MCF 10A (cell line): ENCODE measurements at regions not wholly inside any gene's neighbourhood (a gene's known extent, or its start where the extent isn't known, plus 50 kb on each side); places are given as distances from the start of the nearest gene placed in this dataset.

Source experiments
- BruUV-seq: library from RNA; stranded (reverse); fragments of 400-500 nt; replicated peaks from 2 replicates; lab custom pipeline; 2021; lab: Mats Ljungman, UMichigan
- CTCF ChIA-PET: fragments of 300-600 bp; sonication (Branson Sonifier 250); formaldehyde crosslinking; extraction: SDS; loops from one replicate; lab custom pipeline; 2021; ENCODE audit warnings: antibody characterized with exemption, inconsistent platforms; lab: Yijun Ruan, JAX
- POLR2A ChIA-PET: fragments of 300-600, 350-650 bp; sonication (Branson Sonifier 250); formaldehyde crosslinking; extraction: SDS; loops from one replicate; lab custom pipeline; 2020; ENCODE audit warnings: antibody characterized with exemption, inconsistent platforms; lab: Yijun Ruan, JAX
- DNase-seq: peaks from one replicate; pipeline ENCODE4 v3.0.0-alpha.2; 2018; ENCODE audit not compliant: unreplicated experiment
- H3K27ac Mint-ChIP-seq: one replicate; pipeline ENCODE4 v1.8.0; 2022; ENCODE audit warnings: mild to moderate bottlenecking, low read depth, mixed read lengths; ENCODE audit not compliant: unreplicated experiment
- H3K27me3 Mint-ChIP-seq: one replicate; pipeline ENCODE4 v1.8.0; 2022; ENCODE audit warnings: mixed read lengths; ENCODE audit not compliant: insufficient read depth, unreplicated experiment
- H3K36me3 Mint-ChIP-seq: one replicate; pipeline ENCODE4 v1.8.0; 2022; ENCODE audit warnings: mild to moderate bottlenecking, moderate library complexity, mixed read lengths; ENCODE audit not compliant: insufficient read depth, unreplicated experiment
- H3K4me1 Mint-ChIP-seq: one replicate; pipeline ENCODE4 v1.8.0; 2022; ENCODE audit warnings: mixed read lengths; ENCODE audit not compliant: insufficient read depth, unreplicated experiment
- H3K4me3 Mint-ChIP-seq: one replicate; pipeline ENCODE4 v1.8.0; 2022; ENCODE audit warnings: mild to moderate bottlenecking, moderate library complexity, mixed read lengths; ENCODE audit not compliant: unreplicated experiment
- H3K9me3 Mint-ChIP-seq: one replicate; pipeline ENCODE4 v1.8.0; 2022; ENCODE audit warnings: mixed read lengths; ENCODE audit not compliant: unreplicated experiment
- intact Hi-C: fragments of 100-400 bp; cut with micrococcal nuclease; formaldehyde crosslinking; loops from 2 replicates; pipeline ENCODE4 v1.14.1; 2022
- TF ChIP-seq, protein P1 (sequence below): fragments of 200-600 bp; IDR thresholded peaks from one replicate; pipeline ENCODE4 v1.8.0; 2022; ENCODE audit warnings: antibody characterized with exemption, mild to moderate bottlenecking; ENCODE audit not compliant: unreplicated experiment

DNA sequence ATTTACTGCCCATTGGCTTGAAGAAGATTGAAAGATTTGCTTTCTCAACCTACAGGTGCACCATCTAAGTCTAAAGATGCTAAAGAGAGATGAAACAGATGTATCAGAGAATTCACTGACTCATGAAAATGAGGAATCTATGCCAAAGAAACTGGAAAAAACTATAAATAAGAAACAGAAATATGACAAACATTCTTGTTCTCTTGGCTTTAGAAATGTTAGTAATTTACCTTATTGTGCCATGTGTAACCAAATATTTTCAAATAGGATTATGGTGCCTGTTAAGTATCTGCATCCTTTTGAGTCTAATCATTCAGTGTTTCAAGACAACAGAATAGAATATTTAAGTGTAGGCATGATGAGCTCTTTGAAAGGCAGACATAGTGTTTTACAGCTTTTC lies 271.5 kb downstream of the MEX3B start:
- Mint-ChIP-seq H3K27me3 (no peaks in the 10 kb centered on the region), H3K9me3 (no peaks in the 10 kb centered on the region), H3K27ac (no peak overlapping the region), H3K36me3 (no peaks in the 10 kb centered on the region), H3K4me3 (no peak overlapping the region), H3K4me1 (no peaks in the 10 kb centered on the region)
- POLR2A ChIA-PET = no interaction called here
- intact Hi-C loops = no loop called here
- DNase-seq = no peak
- no TSS peak for BruUV-seq
- CTCF ChIA-PET = no interaction called here
- TF ChIP-seq, protein P1, sequence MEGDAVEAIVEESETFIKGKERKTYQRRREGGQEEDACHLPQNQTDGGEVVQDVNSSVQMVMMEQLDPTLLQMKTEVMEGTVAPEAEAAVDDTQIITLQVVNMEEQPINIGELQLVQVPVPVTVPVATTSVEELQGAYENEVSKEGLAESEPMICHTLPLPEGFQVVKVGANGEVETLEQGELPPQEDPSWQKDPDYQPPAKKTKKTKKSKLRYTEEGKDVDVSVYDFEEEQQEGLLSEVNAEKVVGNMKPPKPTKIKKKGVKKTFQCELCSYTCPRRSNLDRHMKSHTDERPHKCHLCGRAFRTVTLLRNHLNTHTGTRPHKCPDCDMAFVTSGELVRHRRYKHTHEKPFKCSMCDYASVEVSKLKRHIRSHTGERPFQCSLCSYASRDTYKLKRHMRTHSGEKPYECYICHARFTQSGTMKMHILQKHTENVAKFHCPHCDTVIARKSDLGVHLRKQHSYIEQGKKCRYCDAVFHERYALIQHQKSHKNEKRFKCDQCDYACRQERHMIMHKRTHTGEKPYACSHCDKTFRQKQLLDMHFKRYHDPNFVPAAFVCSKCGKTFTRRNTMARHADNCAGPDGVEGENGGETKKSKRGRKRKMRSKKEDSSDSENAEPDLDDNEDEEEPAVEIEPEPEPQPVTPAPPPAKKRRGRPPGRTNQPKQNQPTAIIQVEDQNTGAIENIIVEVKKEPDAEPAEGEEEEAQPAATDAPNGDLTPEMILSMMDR = no peak

DNA sequence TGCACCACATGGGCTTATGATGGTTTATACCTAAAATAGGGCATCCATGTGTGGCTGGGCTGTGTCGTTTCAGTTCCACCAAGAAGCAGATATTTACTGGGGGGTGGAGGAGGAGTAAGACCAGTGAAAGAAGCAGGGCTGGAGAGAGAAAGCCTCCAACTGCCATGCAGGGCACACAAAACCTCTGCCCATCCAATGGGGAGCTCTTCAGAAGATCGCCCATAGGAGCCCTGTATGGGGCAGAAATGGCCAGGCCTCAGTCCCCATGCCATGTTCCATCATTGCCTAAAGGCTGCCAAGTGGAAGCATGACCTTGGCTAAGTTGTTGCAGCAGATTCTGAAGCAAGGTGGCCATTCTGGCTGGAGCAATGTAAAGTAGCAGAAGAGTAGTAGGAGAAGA lies 277.0 kb downstream of the MEX3B start:
- ChIA-PET POLR2A (no interaction called here), CTCF (no interaction called here)
- Mint-ChIP-seq H3K36me3 (no peaks in the 10 kb centered on the region), H3K27me3 (no peaks in the 10 kb centered on the region), H3K27ac (no peak overlapping the region), H3K4me1 (no peaks in the 10 kb centered on the region), H3K4me3 (no peak overlapping the region), H3K9me3 (no peaks in the 10 kb centered on the region)
- BruUV-seq = no TSS peak
- intact Hi-C loops = no loop called here
- TF ChIP-seq, protein P1 = no peak
- no peak for DNase-seq

DNA sequence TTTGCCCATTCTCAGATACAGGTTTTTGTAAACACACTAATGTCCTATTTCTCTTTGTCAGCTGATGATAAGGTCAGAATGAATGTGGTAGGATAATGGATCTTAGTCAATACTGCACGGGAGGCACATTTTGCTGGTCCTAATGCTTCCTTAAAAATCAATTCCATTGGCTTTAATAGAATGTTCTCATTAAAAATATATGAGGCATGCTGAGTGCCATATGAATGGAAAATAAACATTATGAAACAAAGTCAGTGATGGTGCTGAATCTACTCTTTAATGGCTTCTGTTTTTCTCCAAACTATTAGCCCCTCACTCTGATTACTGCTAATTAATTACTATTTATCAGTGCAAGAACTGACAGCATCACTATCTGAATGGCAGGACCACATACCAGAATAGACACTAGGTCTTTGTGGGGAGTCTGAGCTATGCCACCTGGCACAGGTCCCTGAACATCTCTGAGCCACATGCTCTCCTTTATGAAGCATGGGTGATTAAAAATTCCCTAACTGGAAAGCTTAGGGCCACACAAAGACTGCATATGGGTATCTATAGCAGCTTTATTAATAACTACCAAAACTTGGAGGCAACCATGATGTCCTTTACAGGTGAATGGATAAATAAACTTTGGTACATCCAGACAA lies 278.9 kb downstream of the MEX3B start:
- Mint-ChIP-seq H3K27me3 (no peaks in the 10 kb centered on the region), H3K9me3 (no peaks in the 10 kb centered on the region), H3K36me3 (no peaks in the 10 kb centered on the region), H3K4me1 (no peaks in the 10 kb centered on the region), H3K4me3 (no peak overlapping the region), H3K27ac (no peak overlapping the region)
- ChIA-PET POLR2A (interaction anchor here (0.9 kb wide), 1 partner anchor 14 kb away, joined by 3 read pairs; no protein-coding TSS in a partner anchor), CTCF (no interaction called here)
- intact Hi-C loops = no loop called here
- no TSS peak for BruUV-seq
- TF ChIP-seq, protein P1 = no peak
- no peak for DNase-seq

DNA sequence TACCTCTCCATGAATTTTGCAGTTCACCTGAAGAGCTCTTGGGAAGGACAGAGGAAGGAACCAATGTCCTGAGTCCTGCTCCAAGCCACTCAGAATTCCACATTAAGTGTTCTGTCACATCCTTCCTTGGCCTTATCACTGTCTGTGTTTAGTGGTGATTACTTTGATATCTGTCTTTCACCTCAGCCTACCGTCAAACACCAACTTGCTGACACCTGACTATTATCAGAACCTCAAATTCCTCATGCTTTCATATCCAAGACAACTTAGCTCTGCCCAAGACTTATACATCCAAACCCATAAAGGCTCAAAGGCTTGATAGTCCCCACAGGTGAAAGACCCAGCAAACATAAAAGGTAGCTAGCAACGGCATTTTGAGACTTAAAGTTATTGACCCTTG lies 280.0 kb downstream of the MEX3B start:
- ChIA-PET POLR2A (interaction anchor here (0.9 kb wide), 1 partner anchor 11 kb away, joined by 3 read pairs; no protein-coding TSS in a partner anchor), CTCF (interaction anchor here (0.7 kb wide), 1 partner anchor 10 kb away, joined by 3 read pairs; no protein-coding TSS in a partner anchor)
- H3K27me3 Mint-ChIP-seq = no peaks in the 10 kb centered on the region
- DNase-seq = no peak
- intact Hi-C loops = no loop called here
- no peak overlapping the region for H3K4me3 Mint-ChIP-seq
- H3K9me3 Mint-ChIP-seq = no peaks in the 10 kb centered on the region
- no peaks in the 10 kb centered on the region for H3K4me1 Mint-ChIP-seq
- BruUV-seq = no TSS peak
- no peaks in the 10 kb centered on the region for H3K36me3 Mint-ChIP-seq
- TF ChIP-seq, protein P1 = no peak
- H3K27ac Mint-ChIP-seq = no peak overlapping the region
